ENCODE measurements at regions not wholly inside any gene's neighbourhood (a gene's known extent, or its start where the extent isn't known, plus 50 kb on each side); places are given as distances from the start of the nearest gene placed in this dataset.

DNA sequence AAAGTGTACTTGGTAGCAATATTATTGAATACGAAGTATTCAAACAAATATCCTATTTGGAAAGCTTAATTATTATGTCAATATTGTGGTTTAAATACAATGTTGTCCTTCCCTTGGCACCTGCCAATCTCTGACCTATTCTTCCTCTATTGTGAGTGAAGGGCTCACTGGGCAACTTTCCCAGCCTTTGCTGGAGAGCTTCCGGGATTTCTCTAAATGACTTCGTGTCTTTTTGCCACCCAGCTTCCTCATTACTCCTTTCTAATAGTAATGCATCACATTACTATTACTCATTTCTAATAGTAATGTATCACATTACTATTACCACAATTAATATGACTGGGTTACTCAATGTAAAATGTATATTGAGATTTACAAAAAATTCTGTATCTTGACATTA lies 880.6 kb downstream of the BRINP3 start (continued):
- no peak for TF ChIP-seq STAT1 (IDR thresholded peaks at IDR 0.05; ENCODE audit: unreplicated experiment)

DNA sequence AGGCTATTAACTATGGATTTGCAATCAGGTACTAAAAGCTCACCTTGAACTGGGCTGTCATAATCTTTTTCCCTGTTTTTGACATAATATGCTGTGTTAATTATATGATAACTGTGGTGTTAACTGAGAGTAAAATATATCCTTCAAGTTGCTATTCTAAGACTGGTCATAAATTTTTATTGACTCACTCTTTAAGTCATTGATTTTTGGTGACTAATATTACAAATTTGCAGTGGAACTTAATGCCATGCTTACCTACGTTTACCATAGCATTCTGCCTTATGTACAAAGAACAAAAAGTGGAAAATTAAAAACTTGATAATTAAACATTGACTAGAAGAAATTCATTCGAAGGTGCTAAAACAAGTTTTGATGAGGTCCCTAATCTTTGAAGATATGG lies 872.4 kb downstream of the BRINP3 start:
- Histone ChIP-seq H3K4me1 (ENCODE audit: insufficient read depth) (peaks cover 8% of the 10 kb centered on the region; the same call in 1 of the 2 replicates), H3K4me2 (no peak overlapping the region), H4K20me1 (replicated peaks; ENCODE audit: insufficient read depth) (no peaks in the 10 kb centered on the region), H2AFZ (no peak overlapping the region), H3F3A (replicated peaks; ENCODE audit: low read depth) (no peaks in the 10 kb centered on the region), H3K36me3 (ENCODE audit: insufficient read depth) (no peaks in the 10 kb centered on the region), H3K4me3 (no peak overlapping the region), H3K9me2 (ENCODE audit: insufficient read depth) (no peaks in the 10 kb centered on the region), H3K27me3 (ENCODE audit: insufficient read depth) (no peaks in the 10 kb centered on the region), H3K79me2 (replicated peaks; ENCODE audit: insufficient read depth) (no peaks in the 10 kb centered on the region), H3K27ac (ENCODE audit: low read depth) (no peak overlapping the region)
- no peaks in the 10 kb centered on the region for H3K9me3 Mint-ChIP-seq
- no peak for DNase-seq (ENCODE audit: low spot score)
- H3K27ac Mint-ChIP-seq = no peak overlapping the region
- no peaks in the 10 kb centered on the region for H3K36me3 Mint-ChIP-seq (ENCODE audit: low read depth)
- TF ChIP-seq ZNF331 (CRISPR knock-in tag; IDR thresholded peaks at IDR 0.05; ENCODE audit: low read depth) = no peak
- TF ChIP-seq POLR2AphosphoS5 (IDR thresholded peaks at IDR 0.05; ENCODE audit: low read depth) = no peak
- no peak for TF ChIP-seq EZH2 (IDR thresholded peaks at IDR 0.05; ENCODE audit: low read depth, unreplicated experiment)
- TF ChIP-seq, protein P1, sequence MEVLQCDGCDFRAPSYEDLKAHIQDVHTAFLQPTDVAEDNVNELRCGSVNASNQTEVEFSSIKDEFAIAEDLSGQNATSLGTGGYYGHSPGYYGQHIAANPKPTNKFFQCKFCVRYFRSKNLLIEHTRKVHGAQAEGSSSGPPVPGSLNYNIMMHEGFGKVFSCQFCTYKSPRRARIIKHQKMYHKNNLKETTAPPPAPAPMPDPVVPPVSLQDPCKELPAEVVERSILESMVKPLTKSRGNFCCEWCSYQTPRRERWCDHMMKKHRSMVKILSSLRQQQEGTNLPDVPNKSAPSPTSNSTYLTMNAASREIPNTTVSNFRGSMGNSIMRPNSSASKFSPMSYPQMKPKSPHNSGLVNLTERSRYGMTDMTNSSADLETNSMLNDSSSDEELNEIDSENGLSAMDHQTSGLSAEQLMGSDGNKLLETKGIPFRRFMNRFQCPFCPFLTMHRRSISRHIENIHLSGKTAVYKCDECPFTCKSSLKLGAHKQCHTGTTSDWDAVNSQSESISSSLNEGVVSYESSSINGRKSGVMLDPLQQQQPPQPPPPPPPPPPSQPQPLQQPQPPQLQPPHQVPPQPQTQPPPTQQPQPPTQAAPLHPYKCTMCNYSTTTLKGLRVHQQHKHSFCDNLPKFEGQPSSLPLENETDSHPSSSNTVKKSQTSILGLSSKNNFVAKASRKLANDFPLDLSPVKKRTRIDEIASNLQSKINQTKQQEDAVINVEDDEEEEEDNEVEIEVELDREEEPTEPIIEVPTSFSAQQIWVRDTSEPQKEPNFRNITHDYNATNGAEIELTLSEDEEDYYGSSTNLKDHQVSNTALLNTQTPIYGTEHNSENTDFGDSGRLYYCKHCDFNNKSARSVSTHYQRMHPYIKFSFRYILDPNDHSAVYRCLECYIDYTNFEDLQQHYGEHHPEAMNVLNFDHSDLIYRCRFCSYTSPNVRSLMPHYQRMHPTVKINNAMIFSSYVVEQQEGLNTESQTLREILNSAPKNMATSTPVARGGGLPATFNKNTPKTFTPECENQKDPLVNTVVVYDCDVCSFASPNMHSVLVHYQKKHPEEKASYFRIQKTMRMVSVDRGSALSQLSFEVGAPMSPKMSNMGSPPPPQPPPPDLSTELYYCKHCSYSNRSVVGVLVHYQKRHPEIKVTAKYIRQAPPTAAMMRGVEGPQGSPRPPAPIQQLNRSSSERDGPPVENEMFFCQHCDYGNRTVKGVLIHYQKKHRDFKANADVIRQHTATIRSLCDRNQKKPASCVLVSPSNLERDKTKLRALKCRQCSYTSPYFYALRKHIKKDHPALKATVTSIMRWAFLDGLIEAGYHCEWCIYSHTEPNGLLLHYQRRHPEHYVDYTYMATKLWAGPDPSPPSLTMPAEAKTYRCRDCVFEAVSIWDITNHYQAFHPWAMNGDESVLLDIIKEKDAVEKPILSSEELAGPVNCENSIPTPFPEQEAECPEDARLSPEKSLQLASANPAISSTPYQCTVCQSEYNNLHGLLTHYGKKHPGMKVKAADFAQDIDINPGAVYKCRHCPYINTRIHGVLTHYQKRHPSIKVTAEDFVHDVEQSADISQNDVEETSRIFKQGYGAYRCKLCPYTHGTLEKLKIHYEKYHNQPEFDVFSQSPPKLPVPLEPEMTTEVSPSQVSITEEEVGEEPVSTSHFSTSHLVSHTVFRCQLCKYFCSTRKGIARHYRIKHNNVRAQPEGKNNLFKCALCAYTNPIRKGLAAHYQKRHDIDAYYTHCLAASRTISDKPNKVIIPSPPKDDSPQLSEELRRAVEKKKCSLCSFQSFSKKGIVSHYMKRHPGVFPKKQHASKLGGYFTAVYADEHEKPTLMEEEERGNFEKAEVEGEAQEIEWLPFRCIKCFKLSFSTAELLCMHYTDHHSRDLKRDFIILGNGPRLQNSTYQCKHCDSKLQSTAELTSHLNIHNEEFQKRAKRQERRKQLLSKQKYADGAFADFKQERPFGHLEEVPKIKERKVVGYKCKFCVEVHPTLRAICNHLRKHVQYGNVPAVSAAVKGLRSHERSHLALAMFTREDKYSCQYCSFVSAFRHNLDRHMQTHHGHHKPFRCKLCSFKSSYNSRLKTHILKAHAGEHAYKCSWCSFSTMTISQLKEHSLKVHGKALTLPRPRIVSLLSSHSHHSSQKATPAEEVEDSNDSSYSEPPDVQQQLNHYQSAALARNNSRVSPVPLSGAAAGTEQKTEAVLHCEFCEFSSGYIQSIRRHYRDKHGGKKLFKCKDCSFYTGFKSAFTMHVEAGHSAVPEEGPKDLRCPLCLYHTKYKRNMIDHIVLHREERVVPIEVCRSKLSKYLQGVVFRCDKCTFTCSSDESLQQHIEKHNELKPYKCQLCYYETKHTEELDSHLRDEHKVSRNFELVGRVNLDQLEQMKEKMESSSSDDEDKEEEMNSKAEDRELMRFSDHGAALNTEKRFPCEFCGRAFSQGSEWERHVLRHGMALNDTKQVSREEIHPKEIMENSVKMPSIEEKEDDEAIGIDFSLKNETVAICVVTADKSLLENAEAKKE (CRISPR knock-in tag; IDR thresholded peaks at IDR 0.05) = no peak
- no peak for TF ChIP-seq CREB1 (CRISPR knock-in tag; IDR thresholded peaks at IDR 0.05; ENCODE audit: low read depth)
- TF ChIP-seq, protein P2, sequence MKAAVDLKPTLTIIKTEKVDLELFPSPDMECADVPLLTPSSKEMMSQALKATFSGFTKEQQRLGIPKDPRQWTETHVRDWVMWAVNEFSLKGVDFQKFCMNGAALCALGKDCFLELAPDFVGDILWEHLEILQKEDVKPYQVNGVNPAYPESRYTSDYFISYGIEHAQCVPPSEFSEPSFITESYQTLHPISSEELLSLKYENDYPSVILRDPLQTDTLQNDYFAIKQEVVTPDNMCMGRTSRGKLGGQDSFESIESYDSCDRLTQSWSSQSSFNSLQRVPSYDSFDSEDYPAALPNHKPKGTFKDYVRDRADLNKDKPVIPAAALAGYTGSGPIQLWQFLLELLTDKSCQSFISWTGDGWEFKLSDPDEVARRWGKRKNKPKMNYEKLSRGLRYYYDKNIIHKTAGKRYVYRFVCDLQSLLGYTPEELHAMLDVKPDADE (IDR thresholded peaks at IDR 0.05) = no peak
- TF ChIP-seq, protein P3, sequence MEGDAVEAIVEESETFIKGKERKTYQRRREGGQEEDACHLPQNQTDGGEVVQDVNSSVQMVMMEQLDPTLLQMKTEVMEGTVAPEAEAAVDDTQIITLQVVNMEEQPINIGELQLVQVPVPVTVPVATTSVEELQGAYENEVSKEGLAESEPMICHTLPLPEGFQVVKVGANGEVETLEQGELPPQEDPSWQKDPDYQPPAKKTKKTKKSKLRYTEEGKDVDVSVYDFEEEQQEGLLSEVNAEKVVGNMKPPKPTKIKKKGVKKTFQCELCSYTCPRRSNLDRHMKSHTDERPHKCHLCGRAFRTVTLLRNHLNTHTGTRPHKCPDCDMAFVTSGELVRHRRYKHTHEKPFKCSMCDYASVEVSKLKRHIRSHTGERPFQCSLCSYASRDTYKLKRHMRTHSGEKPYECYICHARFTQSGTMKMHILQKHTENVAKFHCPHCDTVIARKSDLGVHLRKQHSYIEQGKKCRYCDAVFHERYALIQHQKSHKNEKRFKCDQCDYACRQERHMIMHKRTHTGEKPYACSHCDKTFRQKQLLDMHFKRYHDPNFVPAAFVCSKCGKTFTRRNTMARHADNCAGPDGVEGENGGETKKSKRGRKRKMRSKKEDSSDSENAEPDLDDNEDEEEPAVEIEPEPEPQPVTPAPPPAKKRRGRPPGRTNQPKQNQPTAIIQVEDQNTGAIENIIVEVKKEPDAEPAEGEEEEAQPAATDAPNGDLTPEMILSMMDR (conservative IDR thresholded peaks at IDR 0.05; ENCODE audit: low read depth in 2 of 2) = no peak
- TF ChIP-seq EZH2phosphoT487 (IDR thresholded peaks at IDR 0.05; ENCODE audit: unreplicated experiment) = no peak
- no peak for TF ChIP-seq STAT1 (IDR thresholded peaks at IDR 0.05; ENCODE audit: unreplicated experiment)
- TF ChIP-seq NANOG (IDR thresholded peaks at IDR 0.05; ENCODE audit: borderline replicate concordance) = no peak
- TF ChIP-seq, protein P4, sequence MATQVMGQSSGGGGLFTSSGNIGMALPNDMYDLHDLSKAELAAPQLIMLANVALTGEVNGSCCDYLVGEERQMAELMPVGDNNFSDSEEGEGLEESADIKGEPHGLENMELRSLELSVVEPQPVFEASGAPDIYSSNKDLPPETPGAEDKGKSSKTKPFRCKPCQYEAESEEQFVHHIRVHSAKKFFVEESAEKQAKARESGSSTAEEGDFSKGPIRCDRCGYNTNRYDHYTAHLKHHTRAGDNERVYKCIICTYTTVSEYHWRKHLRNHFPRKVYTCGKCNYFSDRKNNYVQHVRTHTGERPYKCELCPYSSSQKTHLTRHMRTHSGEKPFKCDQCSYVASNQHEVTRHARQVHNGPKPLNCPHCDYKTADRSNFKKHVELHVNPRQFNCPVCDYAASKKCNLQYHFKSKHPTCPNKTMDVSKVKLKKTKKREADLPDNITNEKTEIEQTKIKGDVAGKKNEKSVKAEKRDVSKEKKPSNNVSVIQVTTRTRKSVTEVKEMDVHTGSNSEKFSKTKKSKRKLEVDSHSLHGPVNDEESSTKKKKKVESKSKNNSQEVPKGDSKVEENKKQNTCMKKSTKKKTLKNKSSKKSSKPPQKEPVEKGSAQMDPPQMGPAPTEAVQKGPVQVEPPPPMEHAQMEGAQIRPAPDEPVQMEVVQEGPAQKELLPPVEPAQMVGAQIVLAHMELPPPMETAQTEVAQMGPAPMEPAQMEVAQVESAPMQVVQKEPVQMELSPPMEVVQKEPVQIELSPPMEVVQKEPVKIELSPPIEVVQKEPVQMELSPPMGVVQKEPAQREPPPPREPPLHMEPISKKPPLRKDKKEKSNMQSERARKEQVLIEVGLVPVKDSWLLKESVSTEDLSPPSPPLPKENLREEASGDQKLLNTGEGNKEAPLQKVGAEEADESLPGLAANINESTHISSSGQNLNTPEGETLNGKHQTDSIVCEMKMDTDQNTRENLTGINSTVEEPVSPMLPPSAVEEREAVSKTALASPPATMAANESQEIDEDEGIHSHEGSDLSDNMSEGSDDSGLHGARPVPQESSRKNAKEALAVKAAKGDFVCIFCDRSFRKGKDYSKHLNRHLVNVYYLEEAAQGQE (IDR thresholded peaks at IDR 0.05; ENCODE audit: unreplicated experiment) = no peak
- TF ChIP-seq JUNB (IDR thresholded peaks at IDR 0.05; ENCODE audit: unreplicated experiment) = no peak
- no peak for TF ChIP-seq ZNF114 (CRISPR knock-in tag; IDR thresholded peaks at IDR 0.05)
- no peaks in the 10 kb centered on the region for H3K27me3 Mint-ChIP-seq (ENCODE audit: insufficient read depth, low read depth, poor library complexity)
- H3K4me1 Mint-ChIP-seq = peaks cover 3% of the 10 kb centered on the region; the same call in 2 of the 3 replicates
- H3K4me3 Mint-ChIP-seq = no peak overlapping the region
- no peak for ATAC-seq

All from GM23338 (cell line).